Fibroblast of lung (primary cell): ENCODE measurements at regions not wholly inside any gene's neighbourhood (a gene's known extent, or its start where the extent isn't known, plus 50 kb on each side); places are given as distances from the start of the nearest gene placed in this dataset.

Source experiments
- DNase-seq, 2 donors: peaks; one replicate each; pipeline versions ENCODE4 v3.0.0 to v3.0.0-alpha.2; 2010; ENCODE audit warnings: low read depth in 2 of 2
- H2AFZ ChIP-seq: 2 replicates; pipeline ENCODE4 v1.5.1; 2012; ENCODE audit warnings: low read length, control low read depth, inconsistent platforms
- H3K27ac ChIP-seq: 2 replicates; pipeline ENCODE4 v1.5.1; 2011; ENCODE audit warnings: low read length, control low read depth; ENCODE audit not compliant: insufficient read depth
- H3K27me3 ChIP-seq: 2 replicates; pipeline ENCODE4 v1.5.1; 2011; ENCODE audit warnings: mild to moderate bottlenecking, low read length; ENCODE audit not compliant: control insufficient read depth, insufficient read depth
- H3K36me3 ChIP-seq: 2 replicates; pipeline ENCODE4 v1.5.1; 2011; ENCODE audit warnings: low read length; ENCODE audit not compliant: control insufficient read depth, insufficient read depth
- H3K4me1 ChIP-seq: 2 replicates; pipeline ENCODE4 v1.5.1; 2011; ENCODE audit warnings: low read length; ENCODE audit not compliant: control insufficient read depth, insufficient read depth; ENCODE audit errors: extremely low read depth
- H3K4me2 ChIP-seq: 2 replicates; pipeline ENCODE4 v1.5.1; 2011; ENCODE audit warnings: low read length, control low read depth; ENCODE audit not compliant: insufficient read depth; ENCODE audit errors: extremely low read depth
- H3K4me3 ChIP-seq, 4 experiments: fragments of 200-600 bp in 1 of 4; sonication (generic) in 1 of 4; replicated peaks in 1 of 4; 2 replicates each; pipeline ENCODE4 v1.5.1; 2011 to 2016; ENCODE audit warnings: low read length in 4 of 4, low read depth in 3 of 4, mild to moderate bottlenecking in 3 of 4, control low read depth in 2 of 4, inconsistent platforms in 1 of 4, mixed read lengths in 1 of 4; ENCODE audit not compliant: insufficient read depth in 1 of 4; ENCODE audit errors: control extremely low read depth in 1 of 4
- H3K79me2 ChIP-seq: 2 replicates; pipeline ENCODE4 v1.5.1; 2012; ENCODE audit warnings: mild to moderate bottlenecking, low read length, inconsistent platforms; ENCODE audit not compliant: control insufficient read depth, insufficient read depth
- H3K9ac ChIP-seq: 2 replicates; pipeline ENCODE4 v1.5.1; 2011; ENCODE audit warnings: mild to moderate bottlenecking, low read length, control low read depth; ENCODE audit not compliant: insufficient read depth
- H3K9me3 ChIP-seq: 2 replicates; pipeline ENCODE4 v1.5.1; 2012; ENCODE audit warnings: low read depth, low read length; ENCODE audit not compliant: control insufficient read depth, insufficient read depth
- H4K20me1 ChIP-seq: 2 replicates; pipeline ENCODE4 v1.5.1; 2011; ENCODE audit warnings: low read length; ENCODE audit not compliant: control insufficient read depth, insufficient read depth; ENCODE audit errors: extremely low read depth
- CTCF ChIP-seq, 2 donors: IDR thresholded peaks in 1 of 2; conservative IDR thresholded peaks in 1 of 2; 1 replicate in 1 of 2; 2 replicates in 1 of 2; pipeline ENCODE4 v1.5.1; 2011 to 2012; ENCODE audit warnings: low read length in 2 of 2, control low read depth in 1 of 2, inconsistent platforms in 1 of 2, low read depth in 1 of 2, mild to moderate bottlenecking in 1 of 2
- EZH2 ChIP-seq: IDR thresholded peaks from 2 replicates; pipeline ENCODE4 v1.5.1; 2012; ENCODE audit warnings: low read length, control low read depth, mild to moderate bottlenecking; ENCODE audit errors: missing control alignments

DNA sequence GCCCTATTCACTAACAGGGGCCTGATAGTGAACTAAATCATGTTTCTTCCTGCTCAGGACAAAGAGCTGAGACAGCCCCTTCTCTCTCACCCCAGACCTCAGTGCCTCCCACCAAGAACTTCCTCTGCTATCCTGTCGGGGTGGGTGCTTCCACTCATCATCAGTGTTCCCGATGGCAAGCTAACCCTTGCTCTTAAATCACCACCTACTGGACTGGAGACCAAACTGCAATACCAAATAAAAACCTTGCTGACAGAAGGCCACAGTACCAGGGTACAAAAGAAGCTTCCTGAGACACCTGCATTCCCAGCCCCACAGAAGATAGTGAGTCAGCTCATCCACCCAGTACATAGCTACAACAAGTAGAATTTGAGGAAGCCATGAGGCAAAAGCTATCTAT, 799.5 kb downstream of the LTN1 start:
- Histone ChIP-seq H2AFZ (no peak overlapping the region), H3K27ac (no peak overlapping the region), H3K79me2 (no peaks in the 10 kb centered on the region), H3K4me1 (no peaks in the 10 kb centered on the region), H3K4me2 (no peak overlapping the region), H3K9me3 (no peaks in the 10 kb centered on the region), H3K4me3 (no peak overlapping the region), H3K27me3 (no peaks in the 10 kb centered on the region), H4K20me1 (no peaks in the 10 kb centered on the region), H3K9ac (no peak overlapping the region), H3K36me3 (no peaks in the 10 kb centered on the region)
- TF ChIP-seq CTCF (conservative IDR thresholded peaks at IDR 0.05 in 1 of 2, IDR thresholded peaks at IDR 0.05 in 1 of 2; ENCODE audit: low read depth in 1 of 2, low read length in 2 of 2) (no peak), EZH2 (no peak)
- DNase-seq: no peak

DNA sequence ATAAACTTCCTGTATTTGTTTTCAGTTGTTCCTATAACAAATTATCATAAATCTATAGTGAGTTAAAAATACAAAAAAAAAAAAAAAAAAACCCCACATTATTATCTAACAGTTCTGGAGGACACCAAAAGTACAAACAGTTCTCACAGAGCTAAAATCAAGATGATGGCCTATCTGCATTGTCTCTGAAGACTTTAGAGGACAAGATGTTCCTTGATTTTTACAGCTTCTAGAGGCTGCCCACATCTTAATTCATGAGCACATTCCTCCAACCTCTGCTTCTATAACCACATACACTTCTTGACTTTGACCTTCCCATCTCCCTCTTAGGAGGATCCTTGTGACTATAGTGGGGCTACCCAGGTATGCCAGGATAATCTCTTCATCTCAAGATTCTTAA, 806.1 kb downstream of the LTN1 start:
- no peak for DNase-seq
- no peak overlapping the region for H3K9ac ChIP-seq
- H3K4me1 ChIP-seq: no peaks in the 10 kb centered on the region
- H3K36me3 ChIP-seq: no peaks in the 10 kb centered on the region
- H2AFZ ChIP-seq: no peak overlapping the region
- TF ChIP-seq EZH2 (no peak), CTCF (conservative IDR thresholded peaks at IDR 0.05 in 1 of 2, IDR thresholded peaks at IDR 0.05 in 1 of 2; ENCODE audit: low read depth in 1 of 2, low read length in 2 of 2) (no peak)
- no peaks in the 10 kb centered on the region for H3K79me2 ChIP-seq
- no peaks in the 10 kb centered on the region for H3K9me3 ChIP-seq
- no peaks in the 10 kb centered on the region for H4K20me1 ChIP-seq
- no peak overlapping the region for H3K27ac ChIP-seq
- H3K27me3 ChIP-seq: no peaks in the 10 kb centered on the region
- H3K4me3 ChIP-seq: no peak overlapping the region
- no peak overlapping the region for H3K4me2 ChIP-seq

- Histone ChIP-seq H3K9ac (no peak overlapping the region), H3K27ac (no peak overlapping the region), H3K9me3 (no peaks in the 10 kb centered on the region), H3K4me3 (no peak overlapping the region), H3K79me2 (no peaks in the 10 kb centered on the region), H4K20me1 (no peaks in the 10 kb centered on the region), H3K27me3 (no peaks in the 10 kb centered on the region), H3K4me2 (no peak overlapping the region), H2AFZ (no peak overlapping the region), H3K36me3 (no peaks in the 10 kb centered on the region), H3K4me1 (no peaks in the 10 kb centered on the region)
- no peak for DNase-seq
- TF ChIP-seq EZH2 (no peak), CTCF (conservative IDR thresholded peaks at IDR 0.05 in 1 of 2, IDR thresholded peaks at IDR 0.05 in 1 of 2; ENCODE audit: low read depth in 1 of 2, low read length in 2 of 2) (no peak)
Measured at GRCh38 chr21:28181730-28182129, 810.9 kb downstream of the LTN1 start.
